ENCODE measurements at regions not wholly inside any gene's neighbourhood (a gene's known extent, or its start where the extent isn't known, plus 50 kb on each side); places are given as distances from the start of the nearest gene placed in this dataset.

- H3K27ac Mint-ChIP-seq: no peak overlapping the region
- no peaks in the 10 kb centered on the region for H3K27me3 Mint-ChIP-seq
- Histone ChIP-seq H3K27me3 (ENCODE audit: control insufficient read depth, insufficient read depth, low read length) (no peaks in the 10 kb centered on the region), H3K36me3 (ENCODE audit: control insufficient read depth, insufficient read depth, low read length) (no peaks in the 10 kb centered on the region), H3K4me1 (ENCODE audit: control insufficient read depth, insufficient read depth, low read length, poor library complexity, severe bottlenecking) (no peaks in the 10 kb centered on the region), H3K27ac (ENCODE audit: insufficient read depth, low read length, poor library complexity, severe bottlenecking) (no peak overlapping the region), H3K4me3 (ENCODE audit: low read depth, low read length) (no peak overlapping the region), H3K9me3 (ENCODE audit: control insufficient read depth in 2 of 2, low read length in 2 of 2) (no peaks in the 10 kb centered on the region)
- no peaks in the 10 kb centered on the region for H3K36me3 Mint-ChIP-seq
- H3K4me1 Mint-ChIP-seq: no peaks in the 10 kb centered on the region
- peaks cover 0 to 6% (median 0%) of the 10 kb centered on the region in 7 donors for H3K9me3 Mint-ChIP-seq
- ATAC-seq (ENCODE audit: low read depth in 2 of 2) (no peak), DNase-seq (no peak)
- H3K4me3 Mint-ChIP-seq: no peak overlapping the region
Measured at GRCh38 chr14:94906991-94907587, 137.2 kb upstream of the GSC start.

- no peaks in the 10 kb centered on the region for H3K4me1 ChIP-seq (ENCODE audit: control insufficient read depth, insufficient read depth, low read length, poor library complexity, severe bottlenecking)
- H3K27me3 Mint-ChIP-seq: no peaks in the 10 kb centered on the region
- peak overlapping the region in 1 of 3 donors; percentile 45 for H3K27ac Mint-ChIP-seq
Measured at GRCh38 chr14:94906577-94906976, 136.7 kb upstream of the GSC start.

GRCh38 chr14:94904636-94905035 is 134.7 kb upstream of the GSC start:
- Mint-ChIP-seq H3K4me1 (no peaks in the 10 kb centered on the region), H3K9me3 (peaks cover 0 to 1% (median 0%) of the 10 kb centered on the region in 7 donors), H3K27ac (no peak overlapping the region), H3K4me3 (no peak overlapping the region), H3K36me3 (no peaks in the 10 kb centered on the region), H3K27me3 (no peaks in the 10 kb centered on the region)
- no peaks in the 10 kb centered on the region for H3K27me3 ChIP-seq (ENCODE audit: control insufficient read depth, insufficient read depth, low read length)
- no peak overlapping the region for H3K4me3 ChIP-seq (ENCODE audit: low read depth, low read length)
- H3K36me3 ChIP-seq (ENCODE audit: control insufficient read depth, insufficient read depth, low read length): no peaks in the 10 kb centered on the region
- H3K9me3 ChIP-seq (ENCODE audit: control insufficient read depth in 2 of 2, low read length in 2 of 2): no peaks in the 10 kb centered on the region
- no peak overlapping the region for H3K27ac ChIP-seq (ENCODE audit: insufficient read depth, low read length, poor library complexity, severe bottlenecking)
- no peaks in the 10 kb centered on the region for H3K4me1 ChIP-seq (ENCODE audit: control insufficient read depth, insufficient read depth, low read length, poor library complexity, severe bottlenecking)
- no peak for ATAC-seq (ENCODE audit: low read depth in 2 of 2)
- no peak for DNase-seq

More at GRCh38 chr14:94906577-94906976, 136.7 kb upstream of the GSC start:
- H3K27me3 ChIP-seq (ENCODE audit: control insufficient read depth, insufficient read depth, low read length): no peaks in the 10 kb centered on the region
- Mint-ChIP-seq H3K4me3 (no peak overlapping the region), H3K9me3 (peaks cover 0 to 6% (median 0%) of the 10 kb centered on the region in 7 donors), H3K4me1 (no peaks in the 10 kb centered on the region), H3K36me3 (no peaks in the 10 kb centered on the region)
- ATAC-seq (ENCODE audit: low read depth in 2 of 2) (no peak), DNase-seq (no peak)
- H3K27ac ChIP-seq (ENCODE audit: insufficient read depth, low read length, poor library complexity, severe bottlenecking): no peak overlapping the region
- no peak overlapping the region for H3K4me3 ChIP-seq (ENCODE audit: low read depth, low read length)
- H3K9me3 ChIP-seq (ENCODE audit: control insufficient read depth in 2 of 2, low read length in 2 of 2): no peaks in the 10 kb centered on the region
- H3K36me3 ChIP-seq (ENCODE audit: control insufficient read depth, insufficient read depth, low read length): no peaks in the 10 kb centered on the region

GRCh38 chr14:94903883-94904282 is 134.0 kb upstream of the GSC start:
- H3K36me3 Mint-ChIP-seq: no peaks in the 10 kb centered on the region
- H3K4me3 ChIP-seq (ENCODE audit: low read depth, low read length): no peak overlapping the region
- H3K4me1 ChIP-seq (ENCODE audit: control insufficient read depth, insufficient read depth, low read length, poor library complexity, severe bottlenecking): no peaks in the 10 kb centered on the region
- H3K27ac Mint-ChIP-seq: no peak overlapping the region
- no peaks in the 10 kb centered on the region for H3K4me1 Mint-ChIP-seq
- no peaks in the 10 kb centered on the region for H3K9me3 ChIP-seq (ENCODE audit: control insufficient read depth in 2 of 2, low read length in 2 of 2)
- no peaks in the 10 kb centered on the region for H3K27me3 ChIP-seq (ENCODE audit: control insufficient read depth, insufficient read depth, low read length)
- no peak for DNase-seq
- H3K27me3 Mint-ChIP-seq: peaks cover 3% of the 10 kb centered on the region
- H3K9me3 Mint-ChIP-seq: peaks cover 0 to 1% (median 0%) of the 10 kb centered on the region in 7 donors
- H3K4me3 Mint-ChIP-seq: no peak overlapping the region
- no peaks in the 10 kb centered on the region for H3K36me3 ChIP-seq (ENCODE audit: control insufficient read depth, insufficient read depth, low read length)
- H3K27ac ChIP-seq (ENCODE audit: insufficient read depth, low read length, poor library complexity, severe bottlenecking): no peak overlapping the region
- ATAC-seq (ENCODE audit: low read depth in 2 of 2): no peak

GRCh38 chr14:94903338-94903737 is 133.4 kb upstream of the GSC start:
- Mint-ChIP-seq H3K4me3 (no peak overlapping the region), H3K36me3 (no peaks in the 10 kb centered on the region), H3K4me1 (no peaks in the 10 kb centered on the region), H3K27me3 (peaks cover 4% of the 10 kb centered on the region), H3K9me3 (peaks cover 0 to 1% (median 0%) of the 10 kb centered on the region in 7 donors), H3K27ac (no peak overlapping the region)
- no peaks in the 10 kb centered on the region for H3K36me3 ChIP-seq (ENCODE audit: control insufficient read depth, insufficient read depth, low read length)
- H3K9me3 ChIP-seq (ENCODE audit: control insufficient read depth in 2 of 2, low read length in 2 of 2): no peaks in the 10 kb centered on the region
- DNase-seq (no peak), ATAC-seq (ENCODE audit: low read depth in 2 of 2) (no peak)
- H3K4me1 ChIP-seq (ENCODE audit: control insufficient read depth, insufficient read depth, low read length, poor library complexity, severe bottlenecking): no peaks in the 10 kb centered on the region
- no peak overlapping the region for H3K4me3 ChIP-seq (ENCODE audit: low read depth, low read length)
- no peaks in the 10 kb centered on the region for H3K27me3 ChIP-seq (ENCODE audit: control insufficient read depth, insufficient read depth, low read length)
- H3K27ac ChIP-seq (ENCODE audit: insufficient read depth, low read length, poor library complexity, severe bottlenecking): no peak overlapping the region

GRCh38 chr14:94897561-94897960 is 127.6 kb upstream of the GSC start:
- Mint-ChIP-seq H3K27me3 (peaks cover 4% of the 10 kb centered on the region), H3K36me3 (no peaks in the 10 kb centered on the region), H3K4me1 (no peaks in the 10 kb centered on the region), H3K4me3 (no peak overlapping the region), H3K27ac (peak overlapping the region in 1 of 3 donors; percentile 49), H3K9me3 (peaks cover 0 to 2% (median 0%) of the 10 kb centered on the region in 7 donors)
- Histone ChIP-seq H3K4me1 (ENCODE audit: control insufficient read depth, insufficient read depth, low read length, poor library complexity, severe bottlenecking) (no peaks in the 10 kb centered on the region), H3K4me3 (ENCODE audit: low read depth, low read length) (no peak overlapping the region), H3K27me3 (ENCODE audit: control insufficient read depth, insufficient read depth, low read length) (no peaks in the 10 kb centered on the region), H3K9me3 (ENCODE audit: control insufficient read depth in 2 of 2, low read length in 2 of 2) (no peaks in the 10 kb centered on the region), H3K27ac (ENCODE audit: insufficient read depth, low read length, poor library complexity, severe bottlenecking) (no peak overlapping the region), H3K36me3 (ENCODE audit: control insufficient read depth, insufficient read depth, low read length) (no peaks in the 10 kb centered on the region)
- ATAC-seq (ENCODE audit: low read depth in 2 of 2) (no peak), DNase-seq (no peak)

- Histone ChIP-seq H3K4me3 (ENCODE audit: low read depth, low read length) (no peak overlapping the region), H3K27me3 (ENCODE audit: control insufficient read depth, insufficient read depth, low read length) (no peaks in the 10 kb centered on the region), H3K27ac (ENCODE audit: insufficient read depth, low read length, poor library complexity, severe bottlenecking) (no peak overlapping the region), H3K9me3 (ENCODE audit: control insufficient read depth in 2 of 2, low read length in 2 of 2) (no peaks in the 10 kb centered on the region), H3K4me1 (ENCODE audit: control insufficient read depth, insufficient read depth, low read length, poor library complexity, severe bottlenecking) (no peaks in the 10 kb centered on the region), H3K36me3 (ENCODE audit: control insufficient read depth, insufficient read depth, low read length) (no peaks in the 10 kb centered on the region)
- Mint-ChIP-seq H3K9me3 (peaks cover 0 to 2% (median 0%) of the 10 kb centered on the region in 7 donors), H3K27ac (no peak overlapping the region), H3K4me1 (no peaks in the 10 kb centered on the region), H3K27me3 (peaks cover 4% of the 10 kb centered on the region), H3K4me3 (no peak overlapping the region), H3K36me3 (no peaks in the 10 kb centered on the region)
- DNase-seq: no peak
- no peak for ATAC-seq (ENCODE audit: low read depth in 2 of 2)
Measured at GRCh38 chr14:94897082-94897481, 127.2 kb upstream of the GSC start.

GRCh38 chr14:94893411-94894160 is 123.7 kb upstream of the GSC start:
- DNase-seq (no peak), ATAC-seq (ENCODE audit: low read depth in 2 of 2) (no peak)
- no peak overlapping the region for H3K27ac Mint-ChIP-seq
- no peaks in the 10 kb centered on the region for H3K27me3 ChIP-seq (ENCODE audit: control insufficient read depth, insufficient read depth, low read length)
- H3K36me3 Mint-ChIP-seq: no peaks in the 10 kb centered on the region
- no peak overlapping the region for H3K4me3 ChIP-seq (ENCODE audit: low read depth, low read length)
- no peaks in the 10 kb centered on the region for H3K9me3 ChIP-seq (ENCODE audit: control insufficient read depth in 2 of 2, low read length in 2 of 2)
- peaks cover 0 to 2% (median 0%) of the 10 kb centered on the region in 7 donors for H3K9me3 Mint-ChIP-seq
- H3K4me1 ChIP-seq (ENCODE audit: control insufficient read depth, insufficient read depth, low read length, poor library complexity, severe bottlenecking): no peaks in the 10 kb centered on the region
- H3K27ac ChIP-seq (ENCODE audit: insufficient read depth, low read length, poor library complexity, severe bottlenecking): no peak overlapping the region
- H3K4me1 Mint-ChIP-seq: no peaks in the 10 kb centered on the region
- H3K27me3 Mint-ChIP-seq: no peaks in the 10 kb centered on the region
- H3K36me3 ChIP-seq (ENCODE audit: control insufficient read depth, insufficient read depth, low read length): no peaks in the 10 kb centered on the region
- H3K4me3 Mint-ChIP-seq: no peak overlapping the region
